ENCODE measurements at regions not wholly inside any gene's neighbourhood (a gene's known extent, or its start where the extent isn't known, plus 50 kb on each side); places are given as distances from the start of the nearest gene placed in this dataset.
"Not testable (repeated sequence)": the region's sequence is repeated elsewhere in the genome, so short reads cannot be mapped to it uniquely, and the experiment has no call there.

DNA sequence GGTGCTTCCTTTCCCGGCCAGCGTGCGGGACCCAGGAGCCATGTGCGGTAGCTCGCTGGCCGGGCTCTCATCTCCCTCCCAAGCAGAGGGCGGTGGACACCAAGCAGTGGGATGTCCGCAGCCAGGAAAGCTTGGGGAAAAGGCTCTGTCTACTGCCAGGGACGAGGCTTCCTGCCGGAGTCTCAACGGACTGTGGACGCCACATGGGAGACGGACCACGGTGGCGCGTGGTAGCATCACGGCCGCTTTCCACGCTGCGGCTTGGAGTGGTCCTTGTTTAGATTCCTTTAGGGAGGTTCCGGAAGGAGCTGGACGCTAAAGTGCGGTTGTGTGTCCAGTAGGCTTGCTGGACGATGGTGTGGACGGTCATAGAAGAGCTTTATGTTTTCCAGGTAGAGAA, 89.5 kb upstream of the MXRA5 start:
- not testable (repeated sequence) for H3K36me3 ChIP-seq (ENCODE audit: control insufficient read depth, insufficient read depth, low read length, severe bottlenecking); H3K9me3 ChIP-seq (ENCODE audit: control insufficient read depth, low read length); H3K9ac ChIP-seq (ENCODE audit: low read length); H3K27me3 ChIP-seq (replicated peaks; ENCODE audit: control insufficient read depth, insufficient read depth, low read length); H3K4me3 ChIP-seq (ENCODE audit: low read length); DNase-seq (ENCODE audit: low read depth); H3K4me1 ChIP-seq (ENCODE audit: control insufficient read depth, insufficient read depth, low read length)

DNA sequence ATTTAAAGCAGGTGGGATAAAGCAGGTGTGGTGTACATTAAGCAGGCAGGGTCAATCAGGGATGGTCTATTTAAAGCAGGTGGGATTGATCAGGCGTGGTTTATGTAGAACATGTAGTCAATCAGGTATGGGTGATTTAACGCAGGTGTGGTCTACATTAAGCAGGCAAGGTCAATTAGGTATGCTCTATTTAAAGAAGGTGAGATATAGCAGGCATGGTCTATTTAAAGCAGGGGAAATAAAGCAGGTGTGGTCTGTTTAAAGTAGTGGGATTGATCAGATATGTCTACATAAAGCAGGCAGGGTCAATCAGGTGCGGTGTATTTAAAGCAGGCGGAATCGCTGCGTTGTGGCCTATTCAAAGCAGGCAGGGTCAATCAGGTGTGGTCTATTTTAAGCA, 88.6 kb upstream of the MXRA5 start:
- no peaks in the 10 kb centered on the region for H3K36me3 ChIP-seq (ENCODE audit: control insufficient read depth, insufficient read depth, low read length, severe bottlenecking)
- no peak overlapping the region for H3K4me3 ChIP-seq (ENCODE audit: low read length)
- H3K9me3 ChIP-seq (ENCODE audit: control insufficient read depth, low read length): no peaks in the 10 kb centered on the region
- no peaks in the 10 kb centered on the region for H3K27me3 ChIP-seq (replicated peaks; ENCODE audit: control insufficient read depth, insufficient read depth, low read length)
- no peak overlapping the region for H3K9ac ChIP-seq (ENCODE audit: low read length)
- DNase-seq (ENCODE audit: low read depth): no peak
- H3K4me1 ChIP-seq (ENCODE audit: control insufficient read depth, insufficient read depth, low read length): no peaks in the 10 kb centered on the region

GRCh38 chrX:3428792-3429191, 82.3 kb upstream of the MXRA5 start:
- Histone ChIP-seq H3K4me3 (ENCODE audit: low read length) (no peak overlapping the region), H3K9ac (ENCODE audit: low read length) (no peak overlapping the region), H3K27me3 (replicated peaks; ENCODE audit: control insufficient read depth, insufficient read depth, low read length) (no peaks in the 10 kb centered on the region), H3K9me3 (ENCODE audit: control insufficient read depth, low read length) (no peaks in the 10 kb centered on the region), H3K4me1 (ENCODE audit: control insufficient read depth, insufficient read depth, low read length) (no peaks in the 10 kb centered on the region), H3K36me3 (ENCODE audit: control insufficient read depth, insufficient read depth, low read length, severe bottlenecking) (no peaks in the 10 kb centered on the region)
- DNase-seq (ENCODE audit: low read depth): no peak

DNA sequence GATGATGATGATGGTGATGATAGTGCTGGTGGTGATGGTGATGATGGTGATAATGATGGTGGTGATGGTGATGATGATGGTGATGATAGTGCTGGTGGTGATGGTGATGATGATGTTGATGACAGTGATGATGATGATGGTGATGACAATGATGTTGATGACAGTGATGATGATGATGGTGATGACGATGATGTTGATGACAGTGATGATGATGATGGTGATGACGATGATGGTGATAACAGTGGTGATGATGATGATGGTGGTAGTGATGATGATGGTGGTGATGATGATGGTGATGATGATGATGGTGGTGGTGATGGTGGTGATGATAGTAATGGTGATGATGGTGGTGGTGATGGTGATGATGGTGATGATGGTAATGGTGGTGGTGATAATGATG, 80.1 kb upstream of the MXRA5 start:
- no peaks in the 10 kb centered on the region for H3K36me3 ChIP-seq (ENCODE audit: control insufficient read depth, insufficient read depth, low read length, severe bottlenecking)
- H3K4me1 ChIP-seq (ENCODE audit: control insufficient read depth, insufficient read depth, low read length): no peaks in the 10 kb centered on the region
- H3K9me3 ChIP-seq (ENCODE audit: control insufficient read depth, low read length): no peaks in the 10 kb centered on the region
- H3K9ac ChIP-seq (ENCODE audit: low read length): no peak overlapping the region
- H3K27me3 ChIP-seq (replicated peaks; ENCODE audit: control insufficient read depth, insufficient read depth, low read length): no peaks in the 10 kb centered on the region
- DNase-seq (ENCODE audit: low read depth): no peak
- no peak overlapping the region for H3K4me3 ChIP-seq (ENCODE audit: low read length)

DNA sequence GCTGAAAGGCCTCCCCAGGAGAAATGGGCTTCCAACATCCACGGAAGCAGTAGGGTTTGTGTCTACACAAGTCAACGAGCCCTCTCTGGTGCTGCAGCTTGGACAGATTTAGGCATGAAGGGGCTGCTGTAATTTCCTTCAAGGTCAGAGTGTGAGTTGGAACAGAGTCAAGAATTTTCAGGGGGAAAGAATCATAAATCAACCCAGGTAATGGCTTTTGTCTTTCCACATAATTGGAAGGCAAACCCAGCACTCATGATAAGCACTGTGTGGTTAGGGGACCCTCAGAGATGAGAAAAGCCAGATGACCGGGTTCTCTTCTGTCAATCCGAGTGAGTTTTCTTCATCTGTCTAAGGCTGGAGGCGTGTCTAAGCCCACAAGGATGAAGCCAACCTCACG, 78.6 kb upstream of the MXRA5 start:
- no peaks in the 10 kb centered on the region for H3K4me1 ChIP-seq (ENCODE audit: control insufficient read depth, insufficient read depth, low read length)
- H3K27me3 ChIP-seq (replicated peaks; ENCODE audit: control insufficient read depth, insufficient read depth, low read length): no peaks in the 10 kb centered on the region
- no peak overlapping the region for H3K9ac ChIP-seq (ENCODE audit: low read length)
- DNase-seq (ENCODE audit: low read depth): no peak
- H3K9me3 ChIP-seq (ENCODE audit: control insufficient read depth, low read length): no peaks in the 10 kb centered on the region
- no peak overlapping the region for H3K4me3 ChIP-seq (ENCODE audit: low read length)
- H3K36me3 ChIP-seq (ENCODE audit: control insufficient read depth, insufficient read depth, low read length, severe bottlenecking): no peaks in the 10 kb centered on the region

DNA sequence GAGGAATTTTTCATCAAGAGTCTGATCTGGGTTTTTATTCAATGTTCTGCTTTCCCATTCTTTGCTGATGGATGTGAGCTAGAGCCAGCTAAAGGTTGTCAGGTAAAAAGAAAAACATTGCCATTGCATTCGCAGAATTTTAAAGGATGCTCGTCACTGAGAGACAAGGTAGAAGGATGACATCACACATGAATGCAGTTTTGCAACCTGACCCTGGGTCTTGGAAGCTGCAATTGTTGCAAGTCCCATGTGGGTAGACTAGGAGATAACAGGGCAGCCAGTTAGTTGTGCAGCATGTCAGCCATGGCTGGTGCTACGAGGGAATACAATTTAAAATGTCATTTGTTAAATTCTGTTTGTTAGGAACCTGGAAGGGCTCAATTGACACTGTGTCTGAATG, 73.9 kb upstream of the MXRA5 start:
- no peaks in the 10 kb centered on the region for H3K9me3 ChIP-seq (ENCODE audit: control insufficient read depth, low read length)
- DNase-seq (ENCODE audit: low read depth): no peak
- peaks cover 6% of the 10 kb centered on the region for H3K4me1 ChIP-seq (ENCODE audit: control insufficient read depth, insufficient read depth, low read length)
- no peak overlapping the region for H3K4me3 ChIP-seq (ENCODE audit: low read length)
- H3K36me3 ChIP-seq (ENCODE audit: control insufficient read depth, insufficient read depth, low read length, severe bottlenecking): no peaks in the 10 kb centered on the region
- no peaks in the 10 kb centered on the region for H3K27me3 ChIP-seq (replicated peaks; ENCODE audit: control insufficient read depth, insufficient read depth, low read length)
- H3K9ac ChIP-seq (ENCODE audit: low read length): no peak overlapping the region

- Histone ChIP-seq H3K4me3 (ENCODE audit: low read length) (no peak overlapping the region), H3K9me3 (ENCODE audit: control insufficient read depth, low read length) (peaks cover 6% of the 10 kb centered on the region), H3K4me1 (ENCODE audit: control insufficient read depth, insufficient read depth, low read length) (peaks cover 7% of the 10 kb centered on the region), H3K36me3 (ENCODE audit: control insufficient read depth, insufficient read depth, low read length, severe bottlenecking) (no peaks in the 10 kb centered on the region), H3K27me3 (replicated peaks; ENCODE audit: control insufficient read depth, insufficient read depth, low read length) (no peaks in the 10 kb centered on the region), H3K9ac (ENCODE audit: low read length) (no peak overlapping the region)
- DNase-seq (ENCODE audit: low read depth): no peak
Measured at GRCh38 chrX:3415011-3415410, 68.6 kb upstream of the MXRA5 start.

- not testable (repeated sequence) for DNase-seq (ENCODE audit: low read depth); H3K4me3 ChIP-seq (ENCODE audit: low read length); H3K9me3 ChIP-seq (ENCODE audit: control insufficient read depth, low read length); H3K36me3 ChIP-seq (ENCODE audit: control insufficient read depth, insufficient read depth, low read length, severe bottlenecking); H3K9ac ChIP-seq (ENCODE audit: low read length); H3K4me1 ChIP-seq (ENCODE audit: control insufficient read depth, insufficient read depth, low read length); H3K27me3 ChIP-seq (replicated peaks; ENCODE audit: control insufficient read depth, insufficient read depth, low read length)
Measured at GRCh38 chrX:3411626-3412025, 65.2 kb upstream of the MXRA5 start.

GRCh38 chrX:3409936-3410335, 63.5 kb upstream of the MXRA5 start:
- DNase-seq (ENCODE audit: low read depth): peak; percentile 49
- H3K36me3 ChIP-seq (ENCODE audit: control insufficient read depth, insufficient read depth, low read length, severe bottlenecking); H3K4me1 ChIP-seq (ENCODE audit: control insufficient read depth, insufficient read depth, low read length); H3K9me3 ChIP-seq (ENCODE audit: control insufficient read depth, low read length); H3K9ac ChIP-seq (ENCODE audit: low read length); H3K27me3 ChIP-seq (replicated peaks; ENCODE audit: control insufficient read depth, insufficient read depth, low read length); H3K4me3 ChIP-seq (ENCODE audit: low read length): not testable (repeated sequence)

DNA sequence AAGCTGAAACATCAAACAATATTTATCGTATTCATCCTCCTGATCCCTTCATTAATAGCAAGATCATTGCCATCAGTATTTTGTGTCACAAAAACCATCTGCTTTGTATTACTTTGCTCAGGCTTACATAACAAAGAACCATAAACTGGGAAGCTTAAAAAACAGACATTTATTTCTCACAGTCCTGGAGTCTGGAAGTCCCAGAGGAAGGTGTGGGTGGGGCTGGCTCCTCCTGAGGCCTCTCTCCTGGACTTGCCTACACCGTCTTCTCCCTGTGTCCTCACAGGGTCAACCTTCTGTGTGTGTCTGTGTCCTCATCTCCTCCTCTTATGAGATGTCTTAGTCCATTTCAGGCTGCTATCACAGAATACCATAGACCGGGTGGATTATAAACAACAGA, 61.3 kb upstream of the MXRA5 start:
- Histone ChIP-seq H3K9me3 (ENCODE audit: control insufficient read depth, low read length) (peaks cover 5% of the 10 kb centered on the region), H3K9ac (ENCODE audit: low read length) (no peak overlapping the region), H3K27me3 (replicated peaks; ENCODE audit: control insufficient read depth, insufficient read depth, low read length) (no peaks in the 10 kb centered on the region), H3K4me3 (ENCODE audit: low read length) (no peak overlapping the region), H3K4me1 (ENCODE audit: control insufficient read depth, insufficient read depth, low read length) (no peaks in the 10 kb centered on the region), H3K36me3 (ENCODE audit: control insufficient read depth, insufficient read depth, low read length, severe bottlenecking) (no peaks in the 10 kb centered on the region)
- DNase-seq (ENCODE audit: low read depth): no peak

DNA sequence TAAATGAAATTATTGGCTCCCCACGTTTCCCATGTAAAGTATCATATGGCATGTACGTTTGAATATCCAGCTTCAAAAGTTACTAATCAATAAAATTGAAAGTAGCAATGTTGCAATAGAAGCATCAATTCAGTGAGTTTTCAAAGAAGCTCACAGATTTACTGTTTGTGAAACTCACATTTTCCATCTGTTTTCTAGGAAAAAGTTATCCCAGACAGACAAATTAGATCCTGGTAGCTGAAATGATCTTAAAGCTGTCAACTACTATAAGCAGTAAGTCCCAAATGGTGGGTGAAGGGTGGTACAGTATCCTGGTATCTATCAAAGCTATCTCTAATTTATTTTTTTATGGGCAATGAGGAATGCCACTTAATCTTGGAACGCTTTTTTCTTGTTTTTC, 60.7 kb upstream of the MXRA5 start:
- Histone ChIP-seq H3K4me3 (ENCODE audit: low read length) (no peak overlapping the region), H3K4me1 (ENCODE audit: control insufficient read depth, insufficient read depth, low read length) (no peaks in the 10 kb centered on the region), H3K36me3 (ENCODE audit: control insufficient read depth, insufficient read depth, low read length, severe bottlenecking) (no peaks in the 10 kb centered on the region), H3K9me3 (ENCODE audit: control insufficient read depth, low read length) (peaks cover 6% of the 10 kb centered on the region), H3K9ac (ENCODE audit: low read length) (no peak overlapping the region), H3K27me3 (replicated peaks; ENCODE audit: control insufficient read depth, insufficient read depth, low read length) (no peaks in the 10 kb centered on the region)
- DNase-seq (ENCODE audit: low read depth): no peak

DNA sequence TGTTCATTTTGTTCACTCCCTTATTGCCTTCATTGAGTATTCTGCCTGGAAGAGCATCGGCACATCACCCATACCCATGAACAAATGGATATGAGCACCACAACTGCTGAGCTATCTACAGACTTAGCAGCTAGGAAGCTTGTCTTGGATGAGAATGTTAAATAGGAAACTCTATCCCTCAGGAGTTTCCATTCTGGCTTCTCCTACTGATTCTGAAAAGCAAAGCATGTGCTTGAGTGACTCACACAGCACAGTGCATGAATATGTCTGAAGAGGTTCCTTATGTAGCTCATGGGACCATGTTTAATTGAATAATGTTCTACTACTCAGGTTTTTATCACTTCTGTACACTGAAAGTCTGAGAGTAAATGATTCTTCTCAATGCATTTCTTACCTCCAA, 57.3 kb upstream of the MXRA5 start:
- DNase-seq (ENCODE audit: low read depth): peak; percentile 39

More for the DNA sequence above, 57.3 kb upstream of the MXRA5 start:
- Histone ChIP-seq H3K4me1 (ENCODE audit: control insufficient read depth, insufficient read depth, low read length) (no peaks in the 10 kb centered on the region), H3K36me3 (ENCODE audit: control insufficient read depth, insufficient read depth, low read length, severe bottlenecking) (no peaks in the 10 kb centered on the region), H3K4me3 (ENCODE audit: low read length) (no peak overlapping the region), H3K27me3 (replicated peaks; ENCODE audit: control insufficient read depth, insufficient read depth, low read length) (peaks cover 6% of the 10 kb centered on the region), H3K9me3 (ENCODE audit: control insufficient read depth, low read length) (peaks cover 8% of the 10 kb centered on the region), H3K9ac (ENCODE audit: low read length) (no peak overlapping the region)
